Effector CD4-positive, alpha-beta T cell (primary cell): ENCODE measurements at regions not wholly inside any gene's neighbourhood (a gene's known extent, or its start where the extent isn't known, plus 50 kb on each side); places are given as distances from the start of the nearest gene placed in this dataset.

ENCODE experiments used
- DNase-seq: peaks from one replicate; pipeline ENCODE4 v3.0.0-alpha.2; 2020

DNA sequence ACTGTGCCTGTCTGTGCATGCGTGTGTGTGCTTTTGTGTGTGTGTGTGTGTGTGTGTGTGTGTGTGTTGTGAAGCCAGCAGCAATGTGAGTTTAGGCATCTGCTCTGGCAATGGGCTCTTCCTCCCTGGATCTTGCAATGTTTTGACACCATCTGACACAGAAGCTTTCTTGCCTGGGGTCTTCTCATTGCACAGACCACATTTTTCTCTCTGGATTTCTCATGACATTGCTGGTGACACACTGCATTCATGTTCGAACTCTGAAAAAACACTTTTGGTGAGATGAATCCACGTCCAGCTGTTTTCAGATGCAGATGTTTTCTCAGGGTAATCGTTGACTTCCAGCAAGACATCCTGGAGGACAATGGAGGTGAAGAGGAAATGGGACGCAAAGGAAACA lies 63.0 kb upstream of the FZD8 start:
- DNase-seq, result no peak

DNA sequence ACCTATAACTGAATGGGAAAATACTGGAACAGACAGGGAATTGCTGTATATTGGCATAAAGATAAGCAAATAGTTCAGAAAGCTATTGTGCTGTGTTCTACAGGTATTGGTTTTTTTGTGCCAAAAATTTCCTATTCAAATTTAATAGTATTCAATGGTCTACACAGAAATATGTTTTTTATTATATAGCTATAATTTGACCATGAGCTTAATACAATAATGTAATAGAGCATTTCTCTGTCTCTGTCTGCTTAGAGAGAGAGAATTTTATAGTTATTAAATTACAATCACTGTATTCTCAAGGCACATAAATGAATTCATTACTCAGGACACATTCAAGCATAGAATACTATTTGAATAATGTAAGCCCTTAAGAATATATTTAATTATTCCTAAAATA lies 62.3 kb upstream of the FZD8 start:
- DNase-seq, result no peak

- DNase-seq, result no peak
These were observed 58.4 kb upstream of the FZD8 start for GRCh38 chr10:35700487-35700882.

- DNase-seq, result no peak
These were observed 57.9 kb upstream of the FZD8 start for GRCh38 chr10:35699848-35700486.

- DNase-seq, result no peak
These were observed 54.5 kb upstream of the FZD8 start for GRCh38 chr10:35696392-35697287.

GRCh38 chr10:35693800-35694199 lies 51.7 kb upstream of the FZD8 start:
- DNase-seq, result no peak
